Liver (tissue), 8 donors: ENCODE measurements at regions not wholly inside any gene's neighbourhood (a gene's known extent, or its start where the extent isn't known, plus 50 kb on each side); places are given as distances from the start of the nearest gene placed in this dataset.

Experiments
- DNase-seq: peaks from one replicate; pipeline ENCODE4 v3.0.0-alpha.2; 2017; ENCODE audit warnings: low spot score
- H3K27ac ChIP-seq, 2 donors: one replicate each; pipeline ENCODE4 v1.7.0; 2013; ENCODE audit warnings: inconsistent platforms in 2 of 2, low read length in 2 of 2, control low read depth in 1 of 2, low read depth in 1 of 2, mild to moderate bottlenecking in 1 of 2
- H3K27me3 ChIP-seq, 4 donors: one replicate each; pipeline versions ENCODE4 v1.6.1 to v1.7.0; 2013; ENCODE audit warnings: low read length in 3 of 4, inconsistent platforms in 1 of 4, mild to moderate bottlenecking in 1 of 4, moderate library complexity in 1 of 4; ENCODE audit not compliant: control insufficient read depth in 4 of 4, insufficient read depth in 4 of 4
- H3K36me3 ChIP-seq, 4 donors: one replicate each; pipeline versions ENCODE4 v1.6.1 to v1.7.0; 2013; ENCODE audit warnings: low read length in 3 of 4, mild to moderate bottlenecking in 3 of 4, low read depth in 1 of 4, moderate library complexity in 1 of 4; ENCODE audit not compliant: control insufficient read depth in 4 of 4, insufficient read depth in 3 of 4
- H3K4me1 ChIP-seq, 4 donors: one replicate each; pipeline versions ENCODE4 v1.6.1 to v1.7.0; 2013; ENCODE audit warnings: low read length in 3 of 4, mild to moderate bottlenecking in 3 of 4, moderate library complexity in 1 of 4; ENCODE audit not compliant: control insufficient read depth in 4 of 4, insufficient read depth in 4 of 4
- H3K4me3 ChIP-seq, 3 donors: one replicate each; pipeline versions ENCODE4 v1.6.1 to v1.7.0; 2013; ENCODE audit warnings: low read length in 3 of 3, control low read depth in 1 of 3, low read depth in 1 of 3, mild to moderate bottlenecking in 1 of 3
- H3K9ac ChIP-seq, 2 donors: one replicate each; pipeline ENCODE4 v1.7.0; 2013; ENCODE audit warnings: low read length in 2 of 2, mild to moderate bottlenecking in 2 of 2, moderate library complexity in 2 of 2, control low read depth in 1 of 2, low read depth in 1 of 2
- H3K9me3 ChIP-seq, 4 donors: one replicate each; pipeline versions ENCODE4 v1.6.1 to v1.7.0; 2013; ENCODE audit warnings: low read length in 3 of 4; ENCODE audit not compliant: control insufficient read depth in 4 of 4
- FOXA1 ChIP-seq: IDR thresholded peaks from 2 replicates; pipeline ENCODE4 v1.6.1; 2016; ENCODE audit warnings: antibody characterized with exemption
- FOXA2 ChIP-seq: IDR thresholded peaks from 2 replicates; pipeline ENCODE4 v1.6.1; 2016; ENCODE audit warnings: antibody characterized with exemption
- HNF4A ChIP-seq, 2 donors: conservative IDR thresholded peaks; 2 replicates each; pipeline ENCODE4 v1.6.1; 2016; ENCODE audit warnings: antibody characterized with exemption in 2 of 2, mild to moderate bottlenecking in 2 of 2
- HNF4G ChIP-seq: IDR thresholded peaks from 2 replicates; pipeline ENCODE4 v1.6.1; 2016; ENCODE audit warnings: antibody characterized with exemption
- JUND ChIP-seq, 2 donors: IDR thresholded peaks; 2 replicates each; pipeline ENCODE4 v1.6.1; 2016; ENCODE audit warnings: antibody characterized with exemption in 2 of 2
- NR2F2 ChIP-seq: IDR thresholded peaks from 2 replicates; pipeline ENCODE4 v1.6.1; 2016; ENCODE audit warnings: antibody characterized with exemption
- RAD21 ChIP-seq, 2 donors: IDR thresholded peaks; 2 replicates each; pipeline ENCODE4 v1.6.1; 2016; ENCODE audit warnings: antibody characterized with exemption in 2 of 2, mild to moderate bottlenecking in 2 of 2
- RXRA ChIP-seq, 2 donors: IDR thresholded peaks; 2 replicates each; pipeline ENCODE4 v1.6.1; 2017 to 2018; ENCODE audit warnings: antibody characterized with exemption in 2 of 2, mild to moderate bottlenecking in 1 of 2
- TAF1 ChIP-seq: conservative IDR thresholded peaks from 2 replicates; pipeline ENCODE4 v1.6.1; 2016; ENCODE audit warnings: antibody characterized with exemption, mild to moderate bottlenecking
- YY1 ChIP-seq: IDR thresholded peaks from 2 replicates; pipeline ENCODE4 v1.6.1; 2016; ENCODE audit warnings: antibody characterized with exemption, mild to moderate bottlenecking
- WGBS: extraction: QIAGEN DNeasy Blood & Tissue Kit; methylation state at CpG from one replicate; pipeline ENCODE4 v1.1.7; 2013; 5-methylcytosine and 5-hydroxymethylcytosine counted together
- TF ChIP-seq, protein P1 (sequence below): fragments of 150-350 bp; IDR thresholded peaks from 2 replicates; pipeline ENCODE4 v1.5.1; 2017; ENCODE audit warnings: improper control_type of control experiment, low read depth, low read length; ENCODE audit not compliant: missing input control
- TF ChIP-seq, protein P2 (sequence below): IDR thresholded peaks from 2 replicates; pipeline ENCODE4 v1.6.1; 2016; ENCODE audit warnings: antibody characterized with exemption
- TF ChIP-seq, protein P3 (sequence below): IDR thresholded peaks from 2 replicates; pipeline ENCODE4 v1.6.1; 2016; ENCODE audit warnings: antibody characterized with exemption
- TF ChIP-seq, protein P4 (sequence below): IDR thresholded peaks from 2 replicates; pipeline ENCODE4 v1.6.1; 2016; ENCODE audit warnings: antibody characterized with exemption, mild to moderate bottlenecking
- donor health status: healthy.
- donor health status: healthy.
- donor health status: healthy.
- donor health status: healthy.
- donor health status: healthy.

DNA sequence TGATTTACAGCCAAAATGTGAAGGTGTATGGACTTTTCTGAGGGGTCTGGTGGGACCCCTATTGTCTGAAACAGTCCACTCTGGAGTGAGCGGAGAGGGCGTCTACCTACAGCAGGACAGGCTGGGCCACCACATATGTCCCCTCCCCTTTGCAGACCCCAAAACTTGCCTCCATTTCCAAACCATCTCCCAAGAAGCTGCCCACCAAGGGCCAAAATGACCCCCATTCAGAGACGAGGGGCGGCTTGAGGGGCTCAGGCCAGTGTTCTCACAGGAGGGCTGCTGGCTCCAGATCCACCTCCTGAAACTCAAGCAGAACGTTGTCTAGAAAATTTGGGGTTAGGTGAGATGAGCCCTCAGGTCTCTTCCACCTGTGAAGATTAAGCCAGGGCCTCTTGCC is 161.1 kb upstream of the SALL3 start:
- peaks cover 0 to 8% (median 3%) of the 10 kb centered on the region in 4 donors for H3K27me3 ChIP-seq

DNA sequence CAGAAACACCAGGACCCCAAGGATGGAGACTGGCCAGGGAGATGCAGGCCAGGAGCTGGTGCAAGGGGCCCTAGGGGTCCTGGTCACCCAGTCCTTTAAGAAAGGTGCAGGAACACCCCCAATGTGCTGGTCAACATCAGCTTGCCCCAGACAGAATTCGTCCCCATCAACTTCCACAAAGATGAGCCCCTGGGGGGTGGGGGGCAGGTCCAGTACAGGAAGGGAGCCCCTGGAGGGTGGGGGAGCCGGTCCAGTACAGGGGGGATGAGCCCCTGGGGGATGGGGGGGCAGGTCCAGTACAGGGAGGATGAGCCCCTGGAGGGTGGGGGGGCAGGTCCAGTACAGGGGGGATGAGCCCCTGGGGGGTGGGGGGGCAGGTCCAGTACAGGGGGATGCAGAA is 160.7 kb upstream of the SALL3 start:
- no peaks in the 10 kb centered on the region for H3K4me1 ChIP-seq
- no peaks in the 10 kb centered on the region for H3K36me3 ChIP-seq
- TF ChIP-seq RAD21 (IDR thresholded peaks at IDR 0.05): no peak
- no peak for TF ChIP-seq HNF4A (conservative IDR thresholded peaks at IDR 0.05)
- TF ChIP-seq FOXA1: no peak
- no peak for TF ChIP-seq NR2F2
- no peak for TF ChIP-seq RXRA (IDR thresholded peaks at IDR 0.05)
- TF ChIP-seq, protein P1, sequence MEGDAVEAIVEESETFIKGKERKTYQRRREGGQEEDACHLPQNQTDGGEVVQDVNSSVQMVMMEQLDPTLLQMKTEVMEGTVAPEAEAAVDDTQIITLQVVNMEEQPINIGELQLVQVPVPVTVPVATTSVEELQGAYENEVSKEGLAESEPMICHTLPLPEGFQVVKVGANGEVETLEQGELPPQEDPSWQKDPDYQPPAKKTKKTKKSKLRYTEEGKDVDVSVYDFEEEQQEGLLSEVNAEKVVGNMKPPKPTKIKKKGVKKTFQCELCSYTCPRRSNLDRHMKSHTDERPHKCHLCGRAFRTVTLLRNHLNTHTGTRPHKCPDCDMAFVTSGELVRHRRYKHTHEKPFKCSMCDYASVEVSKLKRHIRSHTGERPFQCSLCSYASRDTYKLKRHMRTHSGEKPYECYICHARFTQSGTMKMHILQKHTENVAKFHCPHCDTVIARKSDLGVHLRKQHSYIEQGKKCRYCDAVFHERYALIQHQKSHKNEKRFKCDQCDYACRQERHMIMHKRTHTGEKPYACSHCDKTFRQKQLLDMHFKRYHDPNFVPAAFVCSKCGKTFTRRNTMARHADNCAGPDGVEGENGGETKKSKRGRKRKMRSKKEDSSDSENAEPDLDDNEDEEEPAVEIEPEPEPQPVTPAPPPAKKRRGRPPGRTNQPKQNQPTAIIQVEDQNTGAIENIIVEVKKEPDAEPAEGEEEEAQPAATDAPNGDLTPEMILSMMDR: no peak
- no peak for TF ChIP-seq FOXA2
- TF ChIP-seq TAF1: no peak
- TF ChIP-seq HNF4G: no peak
- H3K9ac ChIP-seq: no peak overlapping the region
- no peak overlapping the region for H3K27ac ChIP-seq
- no peak overlapping the region for H3K4me3 ChIP-seq
- 74% methylated on average over 2 of the region's 2 CpGs for WGBS
- H3K27me3 ChIP-seq: peaks cover 0 to 8% (median 3%) of the 10 kb centered on the region in 4 donors
- H3K9me3 ChIP-seq: no peaks in the 10 kb centered on the region
- DNase-seq: no peak

More for the DNA sequence above, 161.1 kb upstream of the SALL3 start:
- DNase-seq: no peak
- WGBS: 88% methylated on average over 5 of the region's 5 CpGs
- H3K4me1 ChIP-seq: no peaks in the 10 kb centered on the region
- TF ChIP-seq NR2F2: no peak
- TF ChIP-seq TAF1: no peak
- no peak for TF ChIP-seq HNF4A (conservative IDR thresholded peaks at IDR 0.05)
- H3K4me3 ChIP-seq: no peak overlapping the region
- H3K36me3 ChIP-seq: no peaks in the 10 kb centered on the region
- no peak overlapping the region for H3K9ac ChIP-seq
- no peak overlapping the region for H3K27ac ChIP-seq
- no peaks in the 10 kb centered on the region for H3K9me3 ChIP-seq

DNA sequence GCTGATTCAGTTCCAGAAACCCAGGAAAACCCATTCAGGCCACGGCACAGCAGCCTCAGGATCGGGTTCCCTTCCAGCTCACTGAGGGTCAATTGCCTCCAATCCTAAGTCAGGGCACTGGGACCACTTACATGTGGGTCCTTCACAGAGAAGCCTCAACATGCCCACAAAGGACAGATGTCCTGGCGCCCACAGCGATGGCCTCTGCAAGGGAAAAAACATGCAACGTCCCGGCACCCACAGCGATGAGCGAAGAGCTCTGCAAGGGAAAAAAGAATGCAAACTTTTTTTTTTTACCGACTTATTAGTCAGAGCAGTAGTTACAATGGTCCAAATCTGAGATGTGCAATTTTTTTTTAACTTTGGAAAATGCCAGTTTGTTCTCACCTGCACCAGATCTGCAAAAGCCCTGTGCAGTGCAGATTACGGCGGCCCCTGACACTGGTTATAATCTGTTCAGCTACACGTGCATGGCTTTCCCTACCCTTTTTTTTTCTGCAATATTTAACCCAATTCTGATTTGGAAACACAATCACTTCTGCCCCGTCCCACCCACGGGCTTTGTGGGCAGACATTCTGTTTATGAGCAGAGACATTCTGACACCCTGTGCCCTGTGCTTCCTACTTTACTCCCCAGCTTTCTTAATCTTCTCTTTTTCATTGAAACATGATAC is 159.3 kb upstream of the SALL3 start:
- H3K9ac ChIP-seq: no peak overlapping the region
- no peak overlapping the region for H3K4me3 ChIP-seq
- WGBS: 71% methylated on average over 14 of the region's 14 CpGs
- H3K36me3 ChIP-seq: no peaks in the 10 kb centered on the region
- no peak for DNase-seq
- H3K27me3 ChIP-seq: peaks cover 0 to 8% (median 3%) of the 10 kb centered on the region in 4 donors
- H3K9me3 ChIP-seq: no peaks in the 10 kb centered on the region
- TF ChIP-seq, protein P2, sequence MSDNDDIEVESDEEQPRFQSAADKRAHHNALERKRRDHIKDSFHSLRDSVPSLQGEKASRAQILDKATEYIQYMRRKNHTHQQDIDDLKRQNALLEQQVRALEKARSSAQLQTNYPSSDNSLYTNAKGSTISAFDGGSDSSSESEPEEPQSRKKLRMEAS: no peak
- TF ChIP-seq YY1 (no peak), JUND (IDR thresholded peaks at IDR 0.05) (no peak), FOXA1 (no peak), HNF4A (conservative IDR thresholded peaks at IDR 0.05) (no peak)
- TF ChIP-seq, protein P3, sequence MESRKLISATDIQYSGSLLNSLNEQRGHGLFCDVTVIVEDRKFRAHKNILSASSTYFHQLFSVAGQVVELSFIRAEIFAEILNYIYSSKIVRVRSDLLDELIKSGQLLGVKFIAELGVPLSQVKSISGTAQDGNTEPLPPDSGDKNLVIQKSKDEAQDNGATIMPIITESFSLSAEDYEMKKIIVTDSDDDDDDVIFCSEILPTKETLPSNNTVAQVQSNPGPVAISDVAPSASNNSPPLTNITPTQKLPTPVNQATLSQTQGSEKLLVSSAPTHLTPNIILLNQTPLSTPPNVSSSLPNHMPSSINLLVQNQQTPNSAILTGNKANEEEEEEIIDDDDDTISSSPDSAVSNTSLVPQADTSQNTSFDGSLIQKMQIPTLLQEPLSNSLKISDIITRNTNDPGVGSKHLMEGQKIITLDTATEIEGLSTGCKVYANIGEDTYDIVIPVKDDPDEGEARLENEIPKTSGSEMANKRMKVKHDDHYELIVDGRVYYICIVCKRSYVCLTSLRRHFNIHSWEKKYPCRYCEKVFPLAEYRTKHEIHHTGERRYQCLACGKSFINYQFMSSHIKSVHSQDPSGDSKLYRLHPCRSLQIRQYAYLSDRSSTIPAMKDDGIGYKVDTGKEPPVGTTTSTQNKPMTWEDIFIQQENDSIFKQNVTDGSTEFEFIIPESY: no peak
- TF ChIP-seq, protein P4, sequence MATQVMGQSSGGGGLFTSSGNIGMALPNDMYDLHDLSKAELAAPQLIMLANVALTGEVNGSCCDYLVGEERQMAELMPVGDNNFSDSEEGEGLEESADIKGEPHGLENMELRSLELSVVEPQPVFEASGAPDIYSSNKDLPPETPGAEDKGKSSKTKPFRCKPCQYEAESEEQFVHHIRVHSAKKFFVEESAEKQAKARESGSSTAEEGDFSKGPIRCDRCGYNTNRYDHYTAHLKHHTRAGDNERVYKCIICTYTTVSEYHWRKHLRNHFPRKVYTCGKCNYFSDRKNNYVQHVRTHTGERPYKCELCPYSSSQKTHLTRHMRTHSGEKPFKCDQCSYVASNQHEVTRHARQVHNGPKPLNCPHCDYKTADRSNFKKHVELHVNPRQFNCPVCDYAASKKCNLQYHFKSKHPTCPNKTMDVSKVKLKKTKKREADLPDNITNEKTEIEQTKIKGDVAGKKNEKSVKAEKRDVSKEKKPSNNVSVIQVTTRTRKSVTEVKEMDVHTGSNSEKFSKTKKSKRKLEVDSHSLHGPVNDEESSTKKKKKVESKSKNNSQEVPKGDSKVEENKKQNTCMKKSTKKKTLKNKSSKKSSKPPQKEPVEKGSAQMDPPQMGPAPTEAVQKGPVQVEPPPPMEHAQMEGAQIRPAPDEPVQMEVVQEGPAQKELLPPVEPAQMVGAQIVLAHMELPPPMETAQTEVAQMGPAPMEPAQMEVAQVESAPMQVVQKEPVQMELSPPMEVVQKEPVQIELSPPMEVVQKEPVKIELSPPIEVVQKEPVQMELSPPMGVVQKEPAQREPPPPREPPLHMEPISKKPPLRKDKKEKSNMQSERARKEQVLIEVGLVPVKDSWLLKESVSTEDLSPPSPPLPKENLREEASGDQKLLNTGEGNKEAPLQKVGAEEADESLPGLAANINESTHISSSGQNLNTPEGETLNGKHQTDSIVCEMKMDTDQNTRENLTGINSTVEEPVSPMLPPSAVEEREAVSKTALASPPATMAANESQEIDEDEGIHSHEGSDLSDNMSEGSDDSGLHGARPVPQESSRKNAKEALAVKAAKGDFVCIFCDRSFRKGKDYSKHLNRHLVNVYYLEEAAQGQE: no peak
- TF ChIP-seq, protein P1: no peak
- H3K27ac ChIP-seq: no peak overlapping the region
- no peaks in the 10 kb centered on the region for H3K4me1 ChIP-seq
